HK-2 (cell line): ENCODE measurements at regions not wholly inside any gene's neighbourhood (a gene's known extent, or its start where the extent isn't known, plus 50 kb on each side); places are given as distances from the start of the nearest gene placed in this dataset.

Source experiments
- DNase-seq: peaks from one replicate; pipeline ENCODE4 v3.0.0-alpha.2; 2018; ENCODE audit not compliant: unreplicated experiment

- DNase-seq, result no peak
Measured at GRCh38 chr5:174411479-174411819, 312.9 kb upstream of the MSX2 start.

GRCh38 chr5:174412374-174412773 lies 312.0 kb upstream of the MSX2 start:
- no peak for DNase-seq

DNA sequence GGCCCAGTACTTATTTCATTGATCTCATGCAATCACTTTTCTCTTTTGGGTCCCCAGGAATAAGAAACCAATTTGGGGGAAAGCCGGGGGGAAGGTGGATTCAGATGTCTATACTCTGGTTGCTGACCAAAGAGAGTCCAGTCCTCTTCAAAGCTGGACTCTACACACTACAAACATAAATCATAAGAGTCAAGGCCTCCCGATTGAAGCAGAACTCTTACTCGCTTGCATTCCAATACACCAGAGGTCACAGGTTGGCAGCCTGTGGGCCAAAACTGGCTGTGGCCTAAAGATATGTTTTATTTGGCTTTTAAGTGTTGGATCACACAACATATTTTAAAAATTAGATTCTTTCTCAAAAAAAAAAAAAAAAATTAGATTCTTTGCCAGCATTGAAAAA lies 311.4 kb upstream of the MSX2 start:
- no peak for DNase-seq

- DNase-seq, result no peak
Measured at GRCh38 chr5:174413567-174414314, 310.6 kb upstream of the MSX2 start.

GRCh38 chr5:174414315-174414710 lies 310.1 kb upstream of the MSX2 start:
- no peak for DNase-seq

DNA sequence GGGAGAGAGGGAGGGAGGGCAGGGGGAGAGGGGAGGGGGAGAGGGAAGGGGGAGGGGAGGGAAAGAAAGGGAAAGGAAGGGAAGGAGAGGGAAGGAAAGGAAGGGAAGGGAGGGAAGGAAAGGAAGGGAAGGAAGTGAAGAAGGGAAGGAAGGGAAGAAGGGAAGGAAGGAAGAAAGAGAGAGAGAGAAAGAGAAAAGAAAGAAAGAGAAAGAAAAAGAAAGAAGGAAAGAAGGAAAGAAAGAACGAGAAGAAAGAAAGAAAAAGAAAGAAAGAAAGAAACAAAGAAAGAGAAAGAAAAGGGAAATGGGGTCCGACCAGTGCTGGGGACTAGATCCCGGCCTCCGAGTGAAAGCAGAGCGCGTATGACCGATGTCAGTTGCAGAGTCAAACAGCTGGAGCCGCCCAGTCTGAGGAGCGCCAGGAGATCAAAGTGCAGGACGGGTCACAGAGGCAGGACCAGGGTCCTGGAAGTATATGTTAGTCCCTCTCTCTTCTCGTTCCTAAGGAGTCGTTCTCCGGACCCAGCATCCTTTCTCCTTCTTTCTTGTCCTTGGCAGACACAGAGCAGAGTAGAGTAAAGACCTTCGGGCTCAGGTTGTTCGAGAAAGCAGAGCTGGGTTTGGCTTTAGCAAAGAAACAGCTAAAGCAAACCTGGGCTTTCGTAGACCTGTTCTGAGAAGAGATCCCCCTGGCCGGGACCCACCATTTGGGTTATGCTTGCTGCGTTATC lies 305.4 kb upstream of the MSX2 start:
- DNase-seq, result peak; percentile 2

DNA sequence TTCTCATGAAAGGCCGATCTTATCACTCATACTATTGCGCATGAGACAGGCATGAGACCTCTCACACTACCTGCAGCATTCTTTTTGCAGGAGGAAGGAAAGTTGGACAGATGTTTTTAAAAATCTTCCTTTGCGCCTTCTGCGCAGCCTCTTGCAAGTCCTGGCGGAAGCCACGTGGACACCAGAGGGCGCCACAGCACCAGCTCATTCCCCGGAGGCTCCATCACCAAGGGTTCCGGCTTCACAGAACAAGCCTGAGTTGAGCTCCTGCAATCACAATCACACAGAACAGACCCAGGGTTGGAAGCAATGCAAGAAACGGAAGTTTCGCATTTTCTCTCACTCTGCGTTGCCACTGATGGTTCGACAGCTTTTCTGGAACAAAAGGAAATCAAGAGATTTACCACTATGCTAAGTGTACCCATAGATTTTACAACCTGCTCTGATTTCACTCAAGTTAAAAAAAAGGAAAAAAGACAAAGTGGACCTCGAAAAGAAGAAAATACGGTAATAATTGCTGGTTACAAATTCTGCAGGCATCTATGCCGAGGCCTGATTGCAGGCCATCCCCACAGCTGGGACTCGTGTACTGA lies 304.7 kb upstream of the MSX2 start:
- DNase-seq, result peak; percentile 59

DNA sequence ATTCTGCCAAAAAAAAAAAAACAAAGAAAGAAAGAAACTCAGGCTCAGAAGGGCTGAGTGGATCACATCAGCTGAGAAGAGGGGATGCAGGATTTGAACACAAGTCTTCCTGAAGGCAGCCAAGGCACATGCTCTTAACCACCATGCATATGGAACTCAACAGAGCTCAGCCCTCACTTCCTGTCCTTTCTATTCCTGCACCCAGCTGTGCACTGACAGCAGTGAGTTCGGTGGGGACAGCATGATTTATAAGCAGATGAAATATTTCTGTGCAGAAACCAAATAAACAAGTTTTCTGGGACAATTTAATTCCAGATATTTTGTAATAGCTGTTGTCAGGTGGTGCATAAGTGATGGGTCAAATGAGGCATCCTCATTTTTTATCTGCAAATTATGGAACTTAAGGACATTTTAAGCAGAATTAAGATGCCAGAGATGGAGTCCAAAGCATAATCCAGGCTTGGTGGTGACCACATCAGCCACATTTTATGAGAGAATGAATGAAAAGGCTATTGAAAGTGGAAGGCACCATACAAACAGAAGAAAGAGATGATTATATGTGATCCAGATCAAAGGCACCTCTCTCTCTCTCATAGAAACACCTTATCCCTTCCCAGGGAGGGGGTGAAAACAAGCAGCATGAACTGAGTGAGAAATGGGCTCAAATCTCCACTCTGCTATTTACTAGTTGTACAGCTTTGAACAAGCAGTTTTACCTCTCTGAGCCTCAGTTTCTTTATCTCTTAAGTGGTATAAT lies 303.6 kb upstream of the MSX2 start:
- DNase-seq, result no peak

DNA sequence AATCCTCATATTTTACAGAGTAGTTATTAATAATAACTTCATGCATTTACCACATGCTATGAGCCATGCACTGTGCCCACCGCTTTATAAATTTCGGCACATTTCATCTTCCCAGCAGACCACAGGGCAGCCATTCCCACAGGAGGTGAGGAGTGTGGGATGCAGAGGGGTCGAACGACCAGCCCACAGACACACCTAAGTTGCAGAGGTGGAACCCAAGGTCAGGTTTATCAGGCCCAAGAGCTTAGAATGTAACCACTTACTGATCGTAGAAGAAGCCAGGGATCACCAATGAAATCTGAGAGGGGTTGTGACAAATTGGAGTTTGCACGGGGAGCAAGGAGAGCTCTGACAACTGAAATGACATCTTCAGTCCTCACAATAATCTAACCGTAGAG lies 303.0 kb upstream of the MSX2 start:
- DNase-seq, result no peak

GRCh38 chr5:174423558-174423957 lies 300.8 kb upstream of the MSX2 start:
- DNase-seq, result no peak

DNA sequence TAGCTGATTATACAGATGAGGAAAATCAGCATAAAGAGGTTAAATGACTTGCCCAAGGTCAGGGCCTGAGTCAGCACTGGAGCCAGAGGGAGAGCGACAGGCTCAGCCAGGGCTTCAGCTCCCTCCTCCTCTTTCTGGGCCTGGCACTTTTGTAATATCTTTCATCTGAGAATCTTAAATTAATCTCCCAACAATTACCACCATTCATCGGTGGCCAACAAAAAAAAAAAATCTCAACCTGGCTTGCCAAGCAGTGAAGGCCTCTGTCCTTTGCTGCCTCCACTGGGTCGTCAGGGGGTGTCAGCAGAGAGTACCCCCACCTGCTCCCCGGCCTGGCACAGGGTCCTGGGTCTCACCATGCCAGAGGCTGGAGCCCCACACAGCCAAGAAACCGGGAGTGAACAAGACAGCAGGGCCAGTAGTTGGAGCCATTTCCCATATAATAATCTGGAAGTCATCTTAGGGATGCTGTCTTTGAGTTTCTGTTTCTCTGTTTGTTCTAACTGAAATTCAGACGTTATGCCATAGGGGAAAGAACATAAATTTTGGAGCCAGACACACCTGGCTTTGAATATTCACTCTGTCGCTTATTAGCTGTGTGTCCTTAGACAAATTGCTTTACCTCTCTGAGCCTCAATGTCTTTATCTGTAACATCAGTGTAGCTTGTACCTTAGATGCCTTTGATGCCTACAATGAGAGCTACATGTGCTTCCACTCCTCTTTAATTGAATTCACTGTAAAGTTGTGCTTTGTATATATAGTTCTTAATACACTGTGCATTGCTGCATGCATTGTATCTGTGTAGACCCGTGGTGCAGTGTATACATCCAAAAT lies 299.9 kb upstream of the MSX2 start:
- DNase-seq, result no peak

GRCh38 chr5:174425271-174425963 lies 299.0 kb upstream of the MSX2 start:
- no peak for DNase-seq

DNA sequence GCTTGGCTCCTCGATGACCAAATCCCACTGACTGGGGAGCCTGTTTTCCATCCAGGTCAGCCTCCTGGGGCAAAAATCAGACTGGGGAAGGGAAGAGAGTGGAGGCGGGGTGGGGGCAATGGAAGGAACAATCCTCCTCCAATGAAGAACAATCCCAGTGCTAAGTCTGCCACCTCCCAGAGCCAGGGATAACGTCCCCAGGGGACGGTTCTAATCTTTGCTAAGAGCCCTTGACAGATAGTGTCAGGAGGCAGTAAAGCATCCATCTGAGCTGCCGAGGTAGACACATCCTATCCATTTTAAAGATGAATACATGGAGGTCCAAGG lies 298.5 kb upstream of the MSX2 start:
- no peak for DNase-seq

GRCh38 chr5:174426388-174426787 lies 298.0 kb upstream of the MSX2 start:
- DNase-seq, result no peak

DNA sequence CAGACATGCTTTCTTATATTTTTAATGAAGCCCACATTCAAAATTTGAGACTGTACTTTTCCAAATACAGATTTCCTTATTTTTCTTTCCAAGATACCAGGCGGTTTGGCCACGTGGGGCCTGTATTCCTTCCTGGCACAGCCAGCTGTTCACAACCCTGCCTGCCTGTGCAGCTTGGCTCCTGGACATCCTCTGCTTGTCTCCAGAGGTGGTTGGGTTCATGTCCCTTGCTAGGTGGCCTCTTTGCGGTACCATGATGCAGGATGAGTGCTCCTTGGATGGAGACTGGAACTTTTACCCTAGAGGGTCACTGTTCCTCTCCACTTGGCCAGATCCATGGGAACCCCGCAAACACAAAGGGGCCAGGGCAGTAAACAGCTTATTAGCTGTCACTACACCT lies 297.5 kb upstream of the MSX2 start:
- DNase-seq, result no peak

DNA sequence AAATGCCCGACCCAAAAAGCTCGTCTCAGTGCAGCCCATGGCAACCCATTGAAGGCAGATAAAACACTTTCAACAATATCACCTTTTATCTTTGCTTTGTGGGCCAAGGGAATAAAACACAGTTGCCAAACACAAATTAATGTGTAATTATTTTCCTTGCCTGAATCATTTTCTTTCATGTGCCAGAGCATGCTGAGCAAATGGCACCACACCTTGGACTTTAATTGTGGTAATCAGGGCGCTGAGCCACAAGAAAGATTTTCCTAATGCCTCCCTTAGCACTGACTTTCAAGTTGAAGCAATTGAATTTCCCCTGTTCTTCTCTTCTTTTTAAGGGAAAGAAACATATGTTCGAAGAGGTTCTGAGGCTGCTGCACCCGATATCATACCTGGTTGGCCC lies 297.1 kb upstream of the MSX2 start:
- DNase-seq, result no peak

GRCh38 chr5:174428895-174429294 lies 295.5 kb upstream of the MSX2 start:
- no peak for DNase-seq

- no peak for DNase-seq
Measured at GRCh38 chr5:174430940-174431339, 293.4 kb upstream of the MSX2 start.

DNA sequence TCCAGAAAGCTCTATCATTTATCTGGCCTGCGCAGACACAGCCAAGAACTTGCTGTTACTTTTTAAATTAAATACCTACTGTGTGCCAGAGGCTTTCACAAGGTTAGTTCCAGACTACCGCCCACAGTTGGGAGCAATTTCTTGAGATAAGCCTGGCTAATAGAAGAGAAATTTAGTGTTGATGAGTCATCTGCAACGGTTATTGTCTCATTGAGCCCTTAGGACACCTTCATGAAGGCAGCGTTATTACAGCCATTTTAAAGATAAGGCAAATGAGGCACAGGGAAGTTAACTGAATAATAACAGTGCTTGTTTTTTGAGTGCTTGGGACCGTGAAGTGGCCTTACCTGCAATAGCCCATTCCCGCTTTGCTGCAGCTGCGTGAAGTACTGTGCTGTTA lies 292.9 kb upstream of the MSX2 start:
- DNase-seq, result no peak

DNA sequence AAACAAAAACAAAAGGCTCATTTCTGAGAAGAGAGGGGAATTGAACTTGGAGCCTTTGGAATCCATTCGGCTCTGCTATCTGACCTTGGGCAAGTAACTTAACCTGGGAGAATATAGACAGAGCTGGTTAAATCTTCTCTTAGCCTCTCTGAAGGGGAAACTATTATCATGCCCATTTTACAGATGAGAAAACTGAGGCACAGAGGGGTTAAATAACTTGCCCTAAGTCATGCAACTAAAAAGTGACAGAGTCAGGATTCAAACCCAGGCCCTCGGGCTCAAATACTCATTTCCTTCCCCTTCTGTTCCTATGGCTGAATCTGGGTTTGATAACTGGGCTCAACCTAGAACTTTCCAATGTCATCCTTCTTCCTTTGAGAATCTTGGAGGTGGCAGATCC lies 291.3 kb upstream of the MSX2 start:
- no peak for DNase-seq

- no peak for DNase-seq
Measured at GRCh38 chr5:174436750-174437149, 287.6 kb upstream of the MSX2 start.
